WERI-Rb-1 (cell line): ENCODE measurements at regions not wholly inside any gene's neighbourhood (a gene's known extent, or its start where the extent isn't known, plus 50 kb on each side); places are given as distances from the start of the nearest gene placed in this dataset.

Experiments
- DNase-seq: peaks from one replicate; pipeline ENCODE4 v3.0.0-alpha.2; 2020
- H3K27ac ChIP-seq: fragments of 250-450 bp; sonication (Bioruptor Pico); 2 replicates; pipeline ENCODE4 v1.5.1; 2020; ENCODE audit warnings: mild to moderate bottlenecking, moderate library complexity
- H3K27me3 ChIP-seq: fragments of 250-450 bp; sonication (Bioruptor Pico); 2 replicates; pipeline ENCODE4 v1.5.1; 2021; ENCODE audit warnings: mild to moderate bottlenecking, low read depth, moderate library complexity; ENCODE audit not compliant: insufficient read depth, severe bottlenecking
- H3K36me3 ChIP-seq: fragments of 250-450 bp; sonication (Bioruptor Pico); 2 replicates; pipeline ENCODE4 v1.5.1; 2020; ENCODE audit warnings: mild to moderate bottlenecking, moderate library complexity
- H3K4me3 ChIP-seq: 2 replicates; pipeline ENCODE4 v1.5.1; 2011; ENCODE audit warnings: low read depth, mild to moderate bottlenecking, control low read depth, low read length
- H3K9me3 ChIP-seq: fragments of 250-450 bp; sonication (Bioruptor Pico); 2 replicates; pipeline ENCODE4 v1.5.1; 2021; ENCODE audit warnings: mild to moderate bottlenecking, moderate library complexity; ENCODE audit not compliant: severe bottlenecking
- TF ChIP-seq, protein P1 (sequence below): IDR thresholded peaks from 2 replicates; pipeline ENCODE4 v1.5.1; 2011; ENCODE audit warnings: low read depth, mild to moderate bottlenecking, control low read depth, inconsistent platforms, low read length

DNA sequence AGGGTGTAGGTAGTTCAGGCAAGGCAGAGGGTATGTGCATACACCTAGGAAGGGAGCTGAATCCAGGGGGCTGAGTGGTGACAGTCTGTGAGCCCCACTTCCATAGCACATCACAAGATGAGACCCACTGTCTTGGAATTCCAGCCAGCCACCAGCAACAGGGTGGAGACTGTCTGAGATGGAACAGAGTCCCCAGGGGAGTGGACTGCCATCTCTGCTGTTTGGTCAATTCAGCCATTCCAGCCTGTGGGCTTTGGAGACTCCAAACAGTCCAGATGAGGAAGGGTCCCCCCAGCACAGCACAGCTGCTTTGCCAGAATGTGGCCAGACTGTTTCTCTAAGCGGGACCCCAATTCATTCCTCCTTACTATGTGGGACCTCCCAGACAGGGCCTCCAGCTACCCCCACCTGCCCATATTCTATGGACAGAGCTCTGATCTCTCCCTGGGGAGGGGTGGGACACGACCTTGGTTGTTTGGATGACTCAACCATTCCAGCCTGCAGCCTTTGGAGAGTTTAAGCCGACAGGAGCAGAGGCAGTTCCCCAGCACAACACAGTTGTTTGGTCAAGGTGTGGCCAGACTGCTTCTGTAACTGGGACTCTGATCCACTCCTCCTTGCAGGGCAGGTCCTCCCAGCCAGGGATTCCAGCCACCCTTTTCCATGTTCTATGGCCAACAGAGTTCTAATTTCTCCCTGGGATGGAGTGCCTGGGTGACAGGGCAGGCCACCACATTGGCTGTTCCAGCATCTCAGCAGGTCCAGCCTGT, 178.0 kb downstream of the RND3 start:
- Histone ChIP-seq H3K27ac (no peak overlapping the region), H3K9me3 (no peaks in the 10 kb centered on the region), H3K36me3 (no peaks in the 10 kb centered on the region), H3K27me3 (no peaks in the 10 kb centered on the region), H3K4me3 (no peak overlapping the region)
- no peak for DNase-seq
- TF ChIP-seq, protein P1, sequence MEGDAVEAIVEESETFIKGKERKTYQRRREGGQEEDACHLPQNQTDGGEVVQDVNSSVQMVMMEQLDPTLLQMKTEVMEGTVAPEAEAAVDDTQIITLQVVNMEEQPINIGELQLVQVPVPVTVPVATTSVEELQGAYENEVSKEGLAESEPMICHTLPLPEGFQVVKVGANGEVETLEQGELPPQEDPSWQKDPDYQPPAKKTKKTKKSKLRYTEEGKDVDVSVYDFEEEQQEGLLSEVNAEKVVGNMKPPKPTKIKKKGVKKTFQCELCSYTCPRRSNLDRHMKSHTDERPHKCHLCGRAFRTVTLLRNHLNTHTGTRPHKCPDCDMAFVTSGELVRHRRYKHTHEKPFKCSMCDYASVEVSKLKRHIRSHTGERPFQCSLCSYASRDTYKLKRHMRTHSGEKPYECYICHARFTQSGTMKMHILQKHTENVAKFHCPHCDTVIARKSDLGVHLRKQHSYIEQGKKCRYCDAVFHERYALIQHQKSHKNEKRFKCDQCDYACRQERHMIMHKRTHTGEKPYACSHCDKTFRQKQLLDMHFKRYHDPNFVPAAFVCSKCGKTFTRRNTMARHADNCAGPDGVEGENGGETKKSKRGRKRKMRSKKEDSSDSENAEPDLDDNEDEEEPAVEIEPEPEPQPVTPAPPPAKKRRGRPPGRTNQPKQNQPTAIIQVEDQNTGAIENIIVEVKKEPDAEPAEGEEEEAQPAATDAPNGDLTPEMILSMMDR: no peak

GRCh38 chr2:150307258-150307657, 180.2 kb downstream of the RND3 start:
- no peak for DNase-seq
- no peaks in the 10 kb centered on the region for H3K27me3 ChIP-seq
- H3K27ac ChIP-seq: no peak overlapping the region
- no peaks in the 10 kb centered on the region for H3K36me3 ChIP-seq
- peaks cover 3% of the 10 kb centered on the region for H3K9me3 ChIP-seq
- H3K4me3 ChIP-seq: no peak overlapping the region
- TF ChIP-seq, protein P1: no peak

DNA sequence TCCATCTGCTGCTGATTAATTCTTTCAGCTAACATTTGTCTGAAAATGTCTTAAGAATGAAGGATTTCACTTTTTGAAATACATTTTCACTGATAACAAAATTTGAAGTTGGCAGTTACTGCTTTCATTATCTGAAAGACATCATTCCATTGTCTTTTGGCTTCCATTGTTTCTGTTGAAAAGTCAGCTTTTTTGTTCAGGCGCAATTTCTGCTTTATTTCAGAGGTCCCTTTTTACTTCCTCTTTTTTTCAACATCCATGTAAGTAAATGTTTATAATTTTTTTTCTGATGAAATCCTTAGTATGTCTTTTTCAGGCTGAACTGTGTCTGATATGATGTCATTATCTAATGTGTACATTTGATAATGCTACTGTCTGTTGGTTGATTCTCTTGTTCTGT, 184.2 kb downstream of the RND3 start:
- no peak for DNase-seq
- Histone ChIP-seq H3K4me3 (no peak overlapping the region), H3K27me3 (no peaks in the 10 kb centered on the region), H3K27ac (no peak overlapping the region), H3K9me3 (peaks cover 3% of the 10 kb centered on the region), H3K36me3 (no peaks in the 10 kb centered on the region)
- TF ChIP-seq, protein P1: no peak

DNA sequence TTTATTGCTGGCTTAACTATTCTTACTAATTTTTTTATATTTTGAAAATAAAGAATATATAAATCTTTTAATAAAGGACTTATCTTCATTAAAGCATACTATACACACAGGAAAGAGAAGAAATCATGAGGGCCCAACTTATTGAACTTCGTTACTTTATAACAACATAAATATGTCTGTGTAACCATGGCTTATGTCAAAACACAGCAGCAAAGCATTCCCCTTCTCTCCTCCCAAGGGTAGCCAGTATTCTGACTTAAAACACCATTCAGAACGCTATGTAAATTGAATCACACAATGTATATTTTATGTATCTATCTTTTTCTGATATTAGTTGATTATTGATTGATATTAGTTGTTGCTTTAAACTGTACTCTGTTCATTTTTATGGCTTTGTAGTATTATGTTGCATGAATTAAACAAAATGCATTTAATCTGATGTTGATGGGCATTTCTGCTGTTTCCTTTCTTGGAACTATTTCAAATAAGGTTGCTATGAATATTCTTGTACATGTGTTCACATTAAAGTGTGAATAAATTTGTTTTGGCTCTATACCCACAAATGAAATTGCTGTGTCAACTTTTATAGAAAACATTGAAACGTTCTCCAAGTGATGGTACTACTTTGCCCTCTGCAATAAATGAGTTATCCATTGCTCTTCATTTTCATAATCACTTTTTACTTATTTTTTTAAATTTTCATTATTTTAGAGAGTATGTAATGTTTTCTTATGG, 188.7 kb downstream of the RND3 start:
- DNase-seq: no peak
- Histone ChIP-seq H3K36me3 (no peaks in the 10 kb centered on the region), H3K27me3 (no peaks in the 10 kb centered on the region), H3K4me3 (no peak overlapping the region), H3K27ac (no peak overlapping the region), H3K9me3 (peaks cover 2% of the 10 kb centered on the region)
- TF ChIP-seq, protein P1: no peak

GRCh38 chr2:150296770-150297546, 190.5 kb downstream of the RND3 start:
- H3K4me3 ChIP-seq: no peak overlapping the region

More at GRCh38 chr2:150296770-150297546, 190.5 kb downstream of the RND3 start:
- Histone ChIP-seq H3K36me3 (no peaks in the 10 kb centered on the region), H3K27me3 (no peaks in the 10 kb centered on the region), H3K9me3 (no peaks in the 10 kb centered on the region), H3K27ac (no peak overlapping the region)
- TF ChIP-seq, protein P1: no peak
- DNase-seq: no peak
